ENCODE measurements at regions not wholly inside any gene's neighbourhood (a gene's known extent, or its start where the extent isn't known, plus 50 kb on each side); places are given as distances from the start of the nearest gene placed in this dataset.

DNA sequence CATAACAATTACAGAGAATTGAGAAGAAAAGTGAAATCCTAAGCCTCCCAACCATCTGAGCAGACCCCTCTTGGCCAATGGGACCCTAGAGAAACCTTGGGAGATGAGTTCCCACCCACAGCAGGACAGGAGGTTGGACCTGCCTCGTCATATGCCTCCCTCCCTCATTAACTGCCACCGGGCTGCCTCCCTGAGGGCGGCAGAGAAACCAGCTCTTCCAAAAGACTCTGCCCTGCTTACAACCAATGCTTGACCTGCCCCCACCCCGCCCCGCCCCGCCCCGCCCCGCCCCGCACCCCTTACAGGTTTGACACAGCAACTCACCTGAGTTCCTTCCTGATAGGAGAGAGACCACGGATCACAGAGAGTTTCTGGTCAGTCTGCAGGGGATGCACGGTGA is 86.1 kb downstream of the ADRA2C start:
- no peak for TF ChIP-seq POLR2A (IDR thresholded peaks at IDR 0.05)
- TF ChIP-seq, protein P1, sequence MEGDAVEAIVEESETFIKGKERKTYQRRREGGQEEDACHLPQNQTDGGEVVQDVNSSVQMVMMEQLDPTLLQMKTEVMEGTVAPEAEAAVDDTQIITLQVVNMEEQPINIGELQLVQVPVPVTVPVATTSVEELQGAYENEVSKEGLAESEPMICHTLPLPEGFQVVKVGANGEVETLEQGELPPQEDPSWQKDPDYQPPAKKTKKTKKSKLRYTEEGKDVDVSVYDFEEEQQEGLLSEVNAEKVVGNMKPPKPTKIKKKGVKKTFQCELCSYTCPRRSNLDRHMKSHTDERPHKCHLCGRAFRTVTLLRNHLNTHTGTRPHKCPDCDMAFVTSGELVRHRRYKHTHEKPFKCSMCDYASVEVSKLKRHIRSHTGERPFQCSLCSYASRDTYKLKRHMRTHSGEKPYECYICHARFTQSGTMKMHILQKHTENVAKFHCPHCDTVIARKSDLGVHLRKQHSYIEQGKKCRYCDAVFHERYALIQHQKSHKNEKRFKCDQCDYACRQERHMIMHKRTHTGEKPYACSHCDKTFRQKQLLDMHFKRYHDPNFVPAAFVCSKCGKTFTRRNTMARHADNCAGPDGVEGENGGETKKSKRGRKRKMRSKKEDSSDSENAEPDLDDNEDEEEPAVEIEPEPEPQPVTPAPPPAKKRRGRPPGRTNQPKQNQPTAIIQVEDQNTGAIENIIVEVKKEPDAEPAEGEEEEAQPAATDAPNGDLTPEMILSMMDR (IDR thresholded peaks at IDR 0.05 in 4 of 5, conservative IDR thresholded peaks at IDR 0.05 in 1 of 5), result no peak

Measured in gastrocnemius medialis (tissue), 4 donors.